EH (cell line): ENCODE measurements at regions not wholly inside any gene's neighbourhood (a gene's known extent, or its start where the extent isn't known, plus 50 kb on each side); places are given as distances from the start of the nearest gene placed in this dataset.

ENCODE experiments used
- DNase-seq: peaks from one replicate; pipeline ENCODE4 v3.0.0-alpha.2; 2015; ENCODE audit warnings: low read depth

- peak; percentile 39 for DNase-seq
Measured at GRCh38 chr2:157150747-157151146, 106.8 kb upstream of the GALNT5 start.

- DNase-seq: no peak
Measured at GRCh38 chr2:157152362-157152761, 105.1 kb upstream of the GALNT5 start.

- DNase-seq: no peak
Measured at GRCh38 chr2:157155992-157156391, 101.5 kb upstream of the GALNT5 start.

- DNase-seq: peak; percentile 51
Measured at GRCh38 chr2:157158111-157158510, 99.4 kb upstream of the GALNT5 start.

GRCh38 chr2:157159221-157159934, 98.1 kb upstream of the GALNT5 start:
- DNase-seq: no peak

- no peak for DNase-seq
Measured at GRCh38 chr2:157160111-157160510, 97.4 kb upstream of the GALNT5 start.

GRCh38 chr2:157164370-157164769, 93.1 kb upstream of the GALNT5 start:
- DNase-seq: no peak

- DNase-seq: no peak
Measured at GRCh38 chr2:157164891-157165290, 92.6 kb upstream of the GALNT5 start.

GRCh38 chr2:157168501-157168900, 89.0 kb upstream of the GALNT5 start:
- no peak for DNase-seq

- DNase-seq: no peak
Measured at GRCh38 chr2:157169889-157170288, 87.6 kb upstream of the GALNT5 start.

- DNase-seq: peak; percentile 31
Measured at GRCh38 chr2:157170299-157170698, 87.2 kb upstream of the GALNT5 start.

GRCh38 chr2:157172239-157172638, 85.3 kb upstream of the GALNT5 start:
- no peak for DNase-seq

- DNase-seq: peak; percentile 51
Measured at GRCh38 chr2:157172866-157173578, 84.5 kb upstream of the GALNT5 start.

GRCh38 chr2:157173740-157174184, 83.7 kb upstream of the GALNT5 start:
- peak; percentile 99 for DNase-seq

- peak; percentile 43 for DNase-seq
Measured at GRCh38 chr2:157174321-157174720, 83.2 kb upstream of the GALNT5 start.

GRCh38 chr2:157176602-157177001, 80.9 kb upstream of the GALNT5 start:
- DNase-seq: no peak

- DNase-seq: no peak
Measured at GRCh38 chr2:157178874-157179273, 78.6 kb upstream of the GALNT5 start.

GRCh38 chr2:157179324-157180105, 78.0 kb upstream of the GALNT5 start:
- no peak for DNase-seq

GRCh38 chr2:157180359-157180758, 77.1 kb upstream of the GALNT5 start:
- no peak for DNase-seq

GRCh38 chr2:157181234-157181633, 76.3 kb upstream of the GALNT5 start:
- DNase-seq: no peak

- no peak for DNase-seq
Measured at GRCh38 chr2:157182204-157182709, 75.2 kb upstream of the GALNT5 start.

GRCh38 chr2:157182834-157183396, 74.6 kb upstream of the GALNT5 start:
- DNase-seq: peak; percentile 93
